GM12878 (cell line): ENCODE measurements at regions not wholly inside any gene's neighbourhood (a gene's known extent, or its start where the extent isn't known, plus 50 kb on each side); places are given as distances from the start of the nearest gene placed in this dataset.
"Not testable (repeated sequence)": the region's sequence is repeated elsewhere in the genome, so short reads cannot be mapped to it uniquely, and the experiment has no call there.

Experiments used
- BMI1 ChIP-seq: fragments of 450-650 bp; IDR thresholded peaks from 2 replicates; pipeline ENCODE4 v1.6.1; 2016; ENCODE audit warnings: mild to moderate bottlenecking, moderate library complexity, borderline replicate concordance
- CBX3 ChIP-seq: fragments of 200-600 bp; sonication (generic); IDR thresholded peaks from 2 replicates; pipeline ENCODE4 v1.6.1; 2016; ENCODE audit warnings: low read depth, borderline replicate concordance
- CHD2 ChIP-seq: IDR thresholded peaks from 2 replicates; pipeline ENCODE4 v1.6.1; 2011; ENCODE audit warnings: low read depth, low read length, improper control_type of control experiment, borderline replicate concordance
- CTCF ChIP-seq, 3 experiments: IDR thresholded peaks in 2 of 3; conservative IDR thresholded peaks in 1 of 3; 2 replicates each; pipeline ENCODE4 v1.5.1; 2011; ENCODE audit warnings: low read depth in 3 of 3, low read length in 3 of 3, mild to moderate bottlenecking in 3 of 3, control low read depth in 2 of 3, moderate library complexity in 2 of 3, inconsistent platforms in 1 of 3, mixed read lengths in 1 of 3; ENCODE audit not compliant: control insufficient read depth in 2 of 3, insufficient read depth in 1 of 3; ENCODE audit errors: extremely low read depth in 1 of 3
- FOS ChIP-seq: IDR thresholded peaks from 3 replicates; pipeline ENCODE4 v1.6.1; 2011; ENCODE audit warnings: borderline replicate concordance; ENCODE audit not compliant: insufficient read length; ENCODE audit errors: extremely low read depth
- POLR2AphosphoS5 ChIP-seq: IDR thresholded peaks from 2 replicates; pipeline ENCODE4 v1.6.1; 2011; ENCODE audit warnings: mild to moderate bottlenecking, low read length, inconsistent platforms

- not testable (repeated sequence) for TF ChIP-seq BMI1; POLR2AphosphoS5; CHD2; CTCF (IDR thresholded peaks at IDR 0.05 in 2 of 3, conservative IDR thresholded peaks at IDR 0.05 in 1 of 3; ENCODE audit: control insufficient read depth in 2 of 3, extremely low read depth in 1 of 3, insufficient read depth in 1 of 3, low read depth in 3 of 3, low read length in 3 of 3); FOS; CBX3
These were observed 59.1 kb upstream of the NOTCH2NLA start for GRCh38 chr1:146287881-146288280.
